OCI-LY7 (cell line): ENCODE measurements at regions not wholly inside any gene's neighbourhood (a gene's known extent, or its start where the extent isn't known, plus 50 kb on each side); places are given as distances from the start of the nearest gene placed in this dataset.

Experiments
- BruUV-seq: library from RNA; stranded (reverse); fragments of 400-500 nt; replicated peaks from 2 replicates; lab custom pipeline; 2021; lab: Mats Ljungman, UMichigan
- CTCF ChIA-PET: fragments of 300-600 bp; sonication (Branson Sonifier 250); formaldehyde crosslinking; loops from one replicate; lab custom pipeline; 2022; ENCODE audit warnings: antibody characterized with exemption; ENCODE audit not compliant: unreplicated experiment; lab: Charles Lee
- POLR2A ChIA-PET: fragments of 300-600 bp; sonication (Branson Sonifier 250); formaldehyde crosslinking; loops from one replicate; lab custom pipeline; 2022; ENCODE audit warnings: antibody characterized with exemption; lab: Charles Lee
- DNase-seq: peaks from one replicate; pipeline ENCODE4 v3.0.0-alpha.2; 2015; ENCODE audit warnings: low spot score
- H2AFZ ChIP-seq: fragments of 200-600 bp; sonication (generic), shearing (Covaris generic); 2 replicates; pipeline ENCODE4 v1.6.1; 2014; ENCODE audit warnings: mild to moderate bottlenecking, antibody characterized with exemption, low read length, moderate library complexity
- H3K27ac ChIP-seq: fragments of 200-600 bp; sonication (generic); 2 replicates; pipeline ENCODE4 v1.5.1; 2014; ENCODE audit warnings: mixed run types, low read depth, mild to moderate bottlenecking, moderate library complexity, low read length, inconsistent platforms; ENCODE audit not compliant: poor library complexity, severe bottlenecking
- H3K36me3 ChIP-seq: fragments of 200-600 bp; sonication (generic); 2 replicates; pipeline ENCODE4 v1.6.1; 2014; ENCODE audit warnings: mild to moderate bottlenecking, antibody characterized with exemption, low read length, moderate library complexity, mixed read lengths; ENCODE audit not compliant: insufficient read depth
- H3K4me1 ChIP-seq: fragments of 200-600 bp; sonication (generic); 2 replicates; pipeline ENCODE4 v1.5.1; 2014; ENCODE audit warnings: mild to moderate bottlenecking, low read length; ENCODE audit not compliant: insufficient read depth, poor library complexity, severe bottlenecking
- H3K4me2 ChIP-seq: fragments of 200-600 bp; sonication (generic); 2 replicates; pipeline ENCODE4 v1.6.1; 2014; ENCODE audit warnings: mild to moderate bottlenecking, low read length
- H3K4me3 ChIP-seq: fragments of 200-600 bp; sonication (generic); 2 replicates; pipeline ENCODE4 v1.5.1; 2014; ENCODE audit warnings: mild to moderate bottlenecking, low read depth, low read length; ENCODE audit not compliant: poor library complexity, severe bottlenecking
- H3K79me2 ChIP-seq: fragments of 200-600 bp; sonication (generic); 2 replicates; pipeline ENCODE4 v1.6.1; 2016; ENCODE audit warnings: low read depth, mild to moderate bottlenecking, low read length, moderate library complexity, mixed read lengths; ENCODE audit not compliant: insufficient read depth
- H3K9me2 ChIP-seq: fragments of 200-600 bp; sonication (generic); 2 replicates; pipeline ENCODE4 v1.6.1; 2016; ENCODE audit warnings: mild to moderate bottlenecking, low read length, mixed read lengths; ENCODE audit not compliant: insufficient read depth
- H3K9me3 ChIP-seq: fragments of 200-600 bp; sonication (generic); 2 replicates; pipeline ENCODE4 v1.6.1; 2014; ENCODE audit warnings: mild to moderate bottlenecking, mixed run types, low read length, mixed read lengths
- H4K20me1 ChIP-seq: fragments of 200-600 bp; sonication (generic); 2 replicates; pipeline ENCODE4 v1.6.1; 2014; ENCODE audit warnings: mild to moderate bottlenecking, antibody characterized with exemption, low read length, moderate library complexity, mixed read lengths; ENCODE audit not compliant: insufficient read depth
- EZH2phosphoT487 ChIP-seq: fragments of 200-600 bp; sonication (generic); IDR thresholded peaks from 2 replicates; pipeline ENCODE4 v1.6.1; 2018; ENCODE audit warnings: low read depth, borderline replicate concordance, mild to moderate bottlenecking, mixed run types, antibody characterized with exemption, low read length, moderate library complexity, mixed read lengths
- intact Hi-C: fragments of 100-400 bp; cut with micrococcal nuclease; formaldehyde crosslinking; loops from one replicate; pipeline ENCODE4 v1.10.0; 2022; ENCODE audit not compliant: unreplicated experiment
- TF ChIP-seq, protein P1 (sequence below): fragments of 200-600 bp; sonication (generic); conservative IDR thresholded peaks from 2 replicates; pipeline ENCODE4 v1.5.1; 2014; ENCODE audit warnings: mild to moderate bottlenecking, antibody characterized with exemption, low read length, moderate library complexity, mixed read lengths

DNA sequence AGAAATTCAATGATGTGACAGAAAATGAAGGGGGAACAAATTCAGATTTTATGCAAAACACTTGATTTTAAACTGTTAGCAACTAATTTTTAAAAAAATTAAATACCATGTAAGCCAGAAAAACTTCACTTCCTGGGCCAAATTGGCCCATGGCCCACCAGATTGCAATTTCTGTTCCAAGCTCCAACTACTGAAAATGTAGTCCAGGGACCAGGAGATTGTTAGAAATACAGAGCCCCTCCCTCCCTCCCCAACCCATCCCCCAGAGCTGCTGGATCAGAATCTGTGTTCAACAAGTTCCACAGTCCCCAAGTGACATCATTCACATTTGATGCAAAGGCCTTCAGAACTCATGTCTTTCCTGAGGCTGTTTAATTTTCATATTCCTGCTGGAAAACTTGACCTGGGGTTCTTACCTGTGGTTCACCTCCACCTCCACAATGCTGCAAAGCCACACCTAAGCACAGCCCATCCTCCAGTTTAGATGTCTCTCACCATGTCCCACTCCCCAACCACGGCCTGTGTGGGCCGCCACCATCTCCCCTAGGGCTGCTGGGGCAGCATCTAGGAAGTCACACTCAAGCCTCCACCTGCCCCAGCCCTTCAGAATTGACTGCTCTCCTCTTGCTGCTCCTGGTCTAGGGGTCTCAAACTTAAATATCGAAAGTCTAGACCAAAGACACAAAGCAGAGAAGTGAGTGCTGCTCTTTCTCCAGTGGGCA, 482.0 kb downstream of the UQCRFS1 start:
- no TSS peak for BruUV-seq
- H3K4me1 ChIP-seq: no peaks in the 10 kb centered on the region
- H2AFZ ChIP-seq: no peak overlapping the region
- H3K36me3 ChIP-seq: no peaks in the 10 kb centered on the region
- H4K20me1 ChIP-seq: no peaks in the 10 kb centered on the region
- H3K4me3 ChIP-seq: no peak overlapping the region
- no peaks in the 10 kb centered on the region for H3K9me2 ChIP-seq
- no peaks in the 10 kb centered on the region for H3K79me2 ChIP-seq
- POLR2A ChIA-PET: no interaction called here
- no peaks in the 10 kb centered on the region for H3K9me3 ChIP-seq
- no peak overlapping the region for H3K4me2 ChIP-seq
- TF ChIP-seq EZH2phosphoT487: no peak
- intact Hi-C loops: no loop called here
- DNase-seq: no peak
- CTCF ChIA-PET: no interaction called here
- H3K27ac ChIP-seq: no peak overlapping the region

DNA sequence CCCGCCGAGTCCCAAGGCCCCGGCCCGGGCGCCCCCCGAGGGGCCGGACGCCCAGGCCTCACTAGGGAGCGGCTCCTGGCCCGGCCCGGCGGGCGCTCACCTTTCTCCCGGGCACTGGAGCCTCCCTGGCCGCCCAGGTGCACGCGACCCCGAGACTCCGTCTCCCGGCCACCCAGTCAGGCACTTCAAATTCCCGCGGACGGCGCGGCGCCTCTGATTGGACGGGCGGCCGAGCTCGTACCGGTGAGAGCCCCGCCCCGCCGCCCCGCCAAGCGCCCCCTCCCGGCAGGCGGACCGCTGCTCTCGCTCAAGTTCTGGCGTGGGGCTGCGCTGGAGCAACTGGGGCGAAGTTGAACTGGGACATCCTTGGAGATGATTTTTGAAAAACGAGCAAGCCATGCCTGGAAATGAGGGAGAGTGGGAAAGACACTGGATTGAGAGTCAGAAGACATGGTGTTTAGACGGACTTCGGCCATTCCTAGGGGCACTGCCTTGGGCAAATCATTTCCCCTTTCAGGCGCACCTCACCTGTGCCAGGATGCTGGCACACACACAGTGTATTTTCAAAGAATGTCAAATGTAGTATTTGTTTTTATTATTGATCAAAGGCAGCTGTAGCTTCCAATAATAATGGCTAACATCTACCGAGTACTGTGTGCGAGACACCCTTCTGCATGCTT, 485.3 kb downstream of the UQCRFS1 start:
- no peaks in the 10 kb centered on the region for H3K36me3 ChIP-seq
- no peak for DNase-seq
- no peak overlapping the region for H3K4me2 ChIP-seq
- intact Hi-C loops: no loop called here
- H3K4me1 ChIP-seq: no peaks in the 10 kb centered on the region
- TF ChIP-seq, protein P1, sequence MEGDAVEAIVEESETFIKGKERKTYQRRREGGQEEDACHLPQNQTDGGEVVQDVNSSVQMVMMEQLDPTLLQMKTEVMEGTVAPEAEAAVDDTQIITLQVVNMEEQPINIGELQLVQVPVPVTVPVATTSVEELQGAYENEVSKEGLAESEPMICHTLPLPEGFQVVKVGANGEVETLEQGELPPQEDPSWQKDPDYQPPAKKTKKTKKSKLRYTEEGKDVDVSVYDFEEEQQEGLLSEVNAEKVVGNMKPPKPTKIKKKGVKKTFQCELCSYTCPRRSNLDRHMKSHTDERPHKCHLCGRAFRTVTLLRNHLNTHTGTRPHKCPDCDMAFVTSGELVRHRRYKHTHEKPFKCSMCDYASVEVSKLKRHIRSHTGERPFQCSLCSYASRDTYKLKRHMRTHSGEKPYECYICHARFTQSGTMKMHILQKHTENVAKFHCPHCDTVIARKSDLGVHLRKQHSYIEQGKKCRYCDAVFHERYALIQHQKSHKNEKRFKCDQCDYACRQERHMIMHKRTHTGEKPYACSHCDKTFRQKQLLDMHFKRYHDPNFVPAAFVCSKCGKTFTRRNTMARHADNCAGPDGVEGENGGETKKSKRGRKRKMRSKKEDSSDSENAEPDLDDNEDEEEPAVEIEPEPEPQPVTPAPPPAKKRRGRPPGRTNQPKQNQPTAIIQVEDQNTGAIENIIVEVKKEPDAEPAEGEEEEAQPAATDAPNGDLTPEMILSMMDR: no peak
- no peak for TF ChIP-seq EZH2phosphoT487
- H3K4me3 ChIP-seq: no peak overlapping the region
- no peaks in the 10 kb centered on the region for H3K9me3 ChIP-seq
- no peaks in the 10 kb centered on the region for H4K20me1 ChIP-seq
- ChIA-PET CTCF (no interaction called here), POLR2A (no interaction called here)
- H3K9me2 ChIP-seq: no peaks in the 10 kb centered on the region
- BruUV-seq: no TSS peak
- H3K27ac ChIP-seq: no peak overlapping the region
- no peaks in the 10 kb centered on the region for H3K79me2 ChIP-seq
- H2AFZ ChIP-seq: no peak overlapping the region

DNA sequence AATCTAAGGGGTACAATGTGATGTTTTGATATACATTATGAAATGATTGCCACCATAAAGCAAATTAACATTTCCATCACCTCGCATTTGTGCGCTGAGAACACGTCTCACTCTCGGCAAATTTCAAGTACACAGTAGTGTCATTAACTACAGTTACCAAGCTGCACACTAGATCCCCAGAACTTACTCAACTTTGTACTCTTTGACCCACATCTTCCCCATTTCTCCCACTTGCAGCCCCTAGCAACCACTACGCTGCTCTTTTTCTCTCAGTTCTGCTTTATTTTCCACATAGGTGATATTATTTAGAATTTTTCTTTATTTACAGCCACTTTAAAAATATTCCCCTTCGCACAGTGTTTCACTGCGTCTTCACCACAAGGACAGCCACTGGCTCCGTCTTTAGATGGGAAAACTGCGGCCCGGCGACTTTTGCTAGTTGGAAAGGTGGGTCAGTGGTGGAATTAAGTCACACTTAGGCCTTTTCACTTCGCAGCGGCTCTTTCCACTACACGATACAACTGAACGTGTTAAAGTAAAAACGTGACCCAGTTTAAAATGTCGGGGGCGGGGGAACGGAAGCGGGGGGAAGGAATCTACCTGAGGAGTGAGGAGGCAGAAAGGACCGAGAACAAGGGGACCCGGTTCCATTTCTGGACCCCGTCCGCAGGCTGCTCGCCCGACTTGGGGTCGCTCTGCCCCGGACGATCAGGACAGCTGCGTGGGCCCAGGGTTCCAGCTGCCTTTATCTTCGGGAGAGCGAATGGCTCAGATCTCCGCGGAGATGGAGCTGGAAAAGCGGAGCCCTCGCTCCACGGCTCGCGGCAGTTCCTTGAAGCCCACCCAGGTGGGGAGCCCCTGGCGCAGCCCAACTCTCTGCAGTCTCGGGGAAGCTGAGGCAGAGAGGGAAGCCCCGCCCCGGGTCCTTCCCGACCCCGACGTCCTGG, 486.1 kb downstream of the UQCRFS1 start:
- no peak overlapping the region for H2AFZ ChIP-seq
- intact Hi-C loops: no loop called here
- CTCF ChIA-PET: no interaction called here

More for the DNA sequence above, 486.1 kb downstream of the UQCRFS1 start:
- Histone ChIP-seq H3K4me2 (no peak overlapping the region), H3K79me2 (no peaks in the 10 kb centered on the region), H3K4me1 (no peaks in the 10 kb centered on the region), H3K27ac (no peak overlapping the region), H3K9me3 (no peaks in the 10 kb centered on the region), H3K9me2 (no peaks in the 10 kb centered on the region), H3K4me3 (no peak overlapping the region), H3K36me3 (no peaks in the 10 kb centered on the region), H4K20me1 (no peaks in the 10 kb centered on the region)
- POLR2A ChIA-PET: no interaction called here
- no peak for TF ChIP-seq EZH2phosphoT487
- TF ChIP-seq, protein P1: no peak
- no TSS peak for BruUV-seq
- DNase-seq: no peak
